HEK293 (cell line): ENCODE measurements at regions not wholly inside any gene's neighbourhood (a gene's known extent, or its start where the extent isn't known, plus 50 kb on each side); places are given as distances from the start of the nearest gene placed in this dataset.

Experiments
- FEZF1 ChIP-seq: fragments of 450-650 bp; formaldehyde crosslinking; IDR thresholded peaks from 2 replicates; pipeline ENCODE4 v1.5.1; 2016; ENCODE audit warnings: missing biosample characterization, missing genetic modification characterization
- HOXC10 ChIP-seq: sonication (generic); formaldehyde crosslinking; IDR thresholded peaks from 2 replicates; pipeline ENCODE4 v1.8.1; 2023; ENCODE audit warnings: mild to moderate bottlenecking, missing genetic modification reagents
- ZBTB7A ChIP-seq: fragments of 450-650 bp; formaldehyde crosslinking; IDR thresholded peaks from 2 replicates; pipeline ENCODE4 v1.5.1; 2016; ENCODE audit warnings: low read depth, missing biosample characterization, missing genetic modification characterization
- ZNF23 ChIP-seq: fragments of 450-650 bp; formaldehyde crosslinking; IDR thresholded peaks from 2 replicates; pipeline ENCODE4 v1.5.1; 2016; ENCODE audit warnings: missing biosample characterization, missing genetic modification characterization, borderline replicate concordance
- ZNF274 ChIP-seq, 2 experiments: fragments of 200-500 bp in 1 of 2; fragments of 450-650 bp in 1 of 2; sonication (Bioruptor generic) in 1 of 2; formaldehyde crosslinking in 1 of 2; IDR thresholded peaks; 2 replicates each; pipeline versions ENCODE4 v1.5.1 to v1.6.1; 2014 to 2016; ENCODE audit warnings: borderline replicate concordance in 1 of 2, inconsistent platforms in 1 of 2, low read length in 1 of 2, missing biosample characterization in 1 of 2, missing genetic modification characterization in 1 of 2
- TF ChIP-seq, protein P1 (sequence below): fragments of 450-650 bp; formaldehyde crosslinking; IDR thresholded peaks from 2 replicates; pipeline ENCODE4 v1.5.1; 2016; ENCODE audit warnings: missing biosample characterization, missing genetic modification characterization
- TF ChIP-seq, protein P2 (sequence below): fragments of 450-650 bp; formaldehyde crosslinking; IDR thresholded peaks from 2 replicates; pipeline ENCODE4 v1.5.1; 2016; ENCODE audit warnings: missing biosample characterization, missing genetic modification characterization
- TF ChIP-seq, protein P3 (sequence below): fragments of 450-650 bp; formaldehyde crosslinking; IDR thresholded peaks from 2 replicates; pipeline ENCODE4 v1.5.1; 2016; ENCODE audit warnings: missing biosample characterization, missing genetic modification characterization
- TF ChIP-seq, protein P4 (sequence below): fragments of 450-650 bp; formaldehyde crosslinking; IDR thresholded peaks from 2 replicates; pipeline ENCODE4 v1.5.1; 2016; ENCODE audit warnings: missing biosample characterization, missing genetic modification characterization
- TF ChIP-seq, protein P5 (sequence below): fragments of 450-650 bp; formaldehyde crosslinking; conservative IDR thresholded peaks from 2 replicates; pipeline ENCODE4 v1.5.1; 2016; ENCODE audit warnings: low read depth, missing biosample characterization, missing genetic modification characterization
- TF ChIP-seq, protein P6 (sequence below): fragments of 450-650 bp; formaldehyde crosslinking; IDR thresholded peaks from 2 replicates; pipeline ENCODE4 v1.5.1; 2016; ENCODE audit warnings: missing biosample characterization, missing genetic modification characterization, low read depth

DNA sequence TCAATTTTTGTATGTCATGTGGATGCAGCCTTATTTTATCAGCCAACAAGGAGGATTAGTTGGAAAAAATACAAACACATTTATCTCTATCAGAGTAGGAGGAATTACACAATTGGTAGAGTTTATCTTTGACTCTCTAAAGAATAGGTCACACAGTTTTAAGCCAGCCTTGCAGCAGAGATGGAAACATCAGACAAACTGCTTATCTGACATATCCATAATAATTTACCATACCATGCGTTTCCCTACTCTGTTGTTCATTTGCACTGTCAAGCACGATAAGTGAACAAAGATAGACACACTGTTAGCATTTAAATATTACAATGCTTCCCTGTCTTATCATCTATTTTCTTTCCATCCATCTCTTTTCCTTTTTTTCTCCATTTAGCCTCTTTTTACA lies 283.7 kb upstream of the SMIM30 start:
- TF ChIP-seq, protein P1, sequence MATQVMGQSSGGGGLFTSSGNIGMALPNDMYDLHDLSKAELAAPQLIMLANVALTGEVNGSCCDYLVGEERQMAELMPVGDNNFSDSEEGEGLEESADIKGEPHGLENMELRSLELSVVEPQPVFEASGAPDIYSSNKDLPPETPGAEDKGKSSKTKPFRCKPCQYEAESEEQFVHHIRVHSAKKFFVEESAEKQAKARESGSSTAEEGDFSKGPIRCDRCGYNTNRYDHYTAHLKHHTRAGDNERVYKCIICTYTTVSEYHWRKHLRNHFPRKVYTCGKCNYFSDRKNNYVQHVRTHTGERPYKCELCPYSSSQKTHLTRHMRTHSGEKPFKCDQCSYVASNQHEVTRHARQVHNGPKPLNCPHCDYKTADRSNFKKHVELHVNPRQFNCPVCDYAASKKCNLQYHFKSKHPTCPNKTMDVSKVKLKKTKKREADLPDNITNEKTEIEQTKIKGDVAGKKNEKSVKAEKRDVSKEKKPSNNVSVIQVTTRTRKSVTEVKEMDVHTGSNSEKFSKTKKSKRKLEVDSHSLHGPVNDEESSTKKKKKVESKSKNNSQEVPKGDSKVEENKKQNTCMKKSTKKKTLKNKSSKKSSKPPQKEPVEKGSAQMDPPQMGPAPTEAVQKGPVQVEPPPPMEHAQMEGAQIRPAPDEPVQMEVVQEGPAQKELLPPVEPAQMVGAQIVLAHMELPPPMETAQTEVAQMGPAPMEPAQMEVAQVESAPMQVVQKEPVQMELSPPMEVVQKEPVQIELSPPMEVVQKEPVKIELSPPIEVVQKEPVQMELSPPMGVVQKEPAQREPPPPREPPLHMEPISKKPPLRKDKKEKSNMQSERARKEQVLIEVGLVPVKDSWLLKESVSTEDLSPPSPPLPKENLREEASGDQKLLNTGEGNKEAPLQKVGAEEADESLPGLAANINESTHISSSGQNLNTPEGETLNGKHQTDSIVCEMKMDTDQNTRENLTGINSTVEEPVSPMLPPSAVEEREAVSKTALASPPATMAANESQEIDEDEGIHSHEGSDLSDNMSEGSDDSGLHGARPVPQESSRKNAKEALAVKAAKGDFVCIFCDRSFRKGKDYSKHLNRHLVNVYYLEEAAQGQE (tag by site-specific recombination) = no peak
- TF ChIP-seq, protein P2, sequence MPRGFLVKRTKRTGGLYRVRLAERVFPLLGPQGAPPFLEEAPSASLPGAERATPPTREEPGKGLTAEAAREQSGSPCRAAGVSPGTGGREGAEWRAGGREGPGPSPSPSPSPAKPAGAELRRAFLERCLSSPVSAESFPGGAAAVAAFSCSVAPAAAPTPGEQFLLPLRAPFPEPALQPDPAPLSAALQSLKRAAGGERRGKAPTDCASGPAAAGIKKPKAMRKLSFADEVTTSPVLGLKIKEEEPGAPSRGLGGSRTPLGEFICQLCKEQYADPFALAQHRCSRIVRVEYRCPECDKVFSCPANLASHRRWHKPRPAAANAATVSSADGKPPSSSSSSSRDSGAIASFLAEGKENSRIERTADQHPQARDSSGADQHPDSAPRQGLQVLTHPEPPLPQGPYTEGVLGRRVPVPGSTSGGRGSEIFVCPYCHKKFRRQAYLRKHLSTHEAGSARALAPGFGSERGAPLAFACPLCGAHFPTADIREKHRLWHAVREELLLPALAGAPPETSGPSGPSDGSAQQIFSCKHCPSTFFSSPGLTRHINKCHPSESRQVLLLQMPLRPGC (tag by site-specific recombination) = no peak
- TF ChIP-seq, protein P3, sequence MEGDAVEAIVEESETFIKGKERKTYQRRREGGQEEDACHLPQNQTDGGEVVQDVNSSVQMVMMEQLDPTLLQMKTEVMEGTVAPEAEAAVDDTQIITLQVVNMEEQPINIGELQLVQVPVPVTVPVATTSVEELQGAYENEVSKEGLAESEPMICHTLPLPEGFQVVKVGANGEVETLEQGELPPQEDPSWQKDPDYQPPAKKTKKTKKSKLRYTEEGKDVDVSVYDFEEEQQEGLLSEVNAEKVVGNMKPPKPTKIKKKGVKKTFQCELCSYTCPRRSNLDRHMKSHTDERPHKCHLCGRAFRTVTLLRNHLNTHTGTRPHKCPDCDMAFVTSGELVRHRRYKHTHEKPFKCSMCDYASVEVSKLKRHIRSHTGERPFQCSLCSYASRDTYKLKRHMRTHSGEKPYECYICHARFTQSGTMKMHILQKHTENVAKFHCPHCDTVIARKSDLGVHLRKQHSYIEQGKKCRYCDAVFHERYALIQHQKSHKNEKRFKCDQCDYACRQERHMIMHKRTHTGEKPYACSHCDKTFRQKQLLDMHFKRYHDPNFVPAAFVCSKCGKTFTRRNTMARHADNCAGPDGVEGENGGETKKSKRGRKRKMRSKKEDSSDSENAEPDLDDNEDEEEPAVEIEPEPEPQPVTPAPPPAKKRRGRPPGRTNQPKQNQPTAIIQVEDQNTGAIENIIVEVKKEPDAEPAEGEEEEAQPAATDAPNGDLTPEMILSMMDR = no peak
- no peak for TF ChIP-seq ZBTB7A (tag by site-specific recombination)
- no peak for TF ChIP-seq HOXC10
- TF ChIP-seq, protein P4, sequence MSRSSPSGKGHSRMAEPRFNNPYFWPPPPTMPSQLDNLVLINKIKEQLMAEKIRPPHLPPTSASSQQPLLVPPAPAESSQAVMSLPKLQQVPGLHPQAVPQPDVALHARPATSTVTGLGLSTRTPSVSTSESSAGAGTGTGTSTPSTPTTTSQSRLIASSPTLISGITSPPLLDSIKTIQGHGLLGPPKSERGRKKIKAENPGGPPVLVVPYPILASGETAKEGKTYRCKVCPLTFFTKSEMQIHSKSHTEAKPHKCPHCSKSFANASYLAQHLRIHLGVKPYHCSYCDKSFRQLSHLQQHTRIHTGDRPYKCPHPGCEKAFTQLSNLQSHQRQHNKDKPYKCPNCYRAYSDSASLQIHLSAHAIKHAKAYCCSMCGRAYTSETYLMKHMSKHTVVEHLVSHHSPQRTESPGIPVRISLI (tag by site-specific recombination) = no peak
- TF ChIP-seq, protein P5, sequence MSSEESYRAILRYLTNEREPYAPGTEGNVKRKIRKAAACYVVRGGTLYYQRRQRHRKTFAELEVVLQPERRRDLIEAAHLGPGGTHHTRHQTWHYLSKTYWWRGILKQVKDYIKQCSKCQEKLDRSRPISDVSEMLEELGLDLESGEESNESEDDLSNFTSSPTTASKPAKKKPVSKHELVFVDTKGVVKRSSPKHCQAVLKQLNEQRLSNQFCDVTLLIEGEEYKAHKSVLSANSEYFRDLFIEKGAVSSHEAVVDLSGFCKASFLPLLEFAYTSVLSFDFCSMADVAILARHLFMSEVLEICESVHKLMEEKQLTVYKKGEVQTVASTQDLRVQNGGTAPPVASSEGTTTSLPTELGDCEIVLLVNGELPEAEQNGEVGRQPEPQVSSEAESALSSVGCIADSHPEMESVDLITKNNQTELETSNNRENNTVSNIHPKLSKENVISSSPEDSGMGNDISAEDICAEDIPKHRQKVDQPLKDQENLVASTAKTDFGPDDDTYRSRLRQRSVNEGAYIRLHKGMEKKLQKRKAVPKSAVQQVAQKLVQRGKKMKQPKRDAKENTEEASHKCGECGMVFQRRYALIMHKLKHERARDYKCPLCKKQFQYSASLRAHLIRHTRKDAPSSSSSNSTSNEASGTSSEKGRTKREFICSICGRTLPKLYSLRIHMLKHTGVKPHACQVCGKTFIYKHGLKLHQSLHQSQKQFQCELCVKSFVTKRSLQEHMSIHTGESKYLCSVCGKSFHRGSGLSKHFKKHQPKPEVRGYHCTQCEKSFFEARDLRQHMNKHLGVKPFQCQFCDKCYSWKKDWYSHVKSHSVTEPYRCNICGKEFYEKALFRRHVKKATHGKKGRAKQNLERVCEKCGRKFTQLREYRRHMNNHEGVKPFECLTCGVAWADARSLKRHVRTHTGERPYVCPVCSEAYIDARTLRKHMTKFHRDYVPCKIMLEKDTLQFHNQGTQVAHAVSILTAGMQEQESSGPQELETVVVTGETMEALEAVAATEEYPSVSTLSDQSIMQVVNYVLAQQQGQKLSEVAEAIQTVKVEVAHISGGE = no peak
- TF ChIP-seq, protein P6, sequence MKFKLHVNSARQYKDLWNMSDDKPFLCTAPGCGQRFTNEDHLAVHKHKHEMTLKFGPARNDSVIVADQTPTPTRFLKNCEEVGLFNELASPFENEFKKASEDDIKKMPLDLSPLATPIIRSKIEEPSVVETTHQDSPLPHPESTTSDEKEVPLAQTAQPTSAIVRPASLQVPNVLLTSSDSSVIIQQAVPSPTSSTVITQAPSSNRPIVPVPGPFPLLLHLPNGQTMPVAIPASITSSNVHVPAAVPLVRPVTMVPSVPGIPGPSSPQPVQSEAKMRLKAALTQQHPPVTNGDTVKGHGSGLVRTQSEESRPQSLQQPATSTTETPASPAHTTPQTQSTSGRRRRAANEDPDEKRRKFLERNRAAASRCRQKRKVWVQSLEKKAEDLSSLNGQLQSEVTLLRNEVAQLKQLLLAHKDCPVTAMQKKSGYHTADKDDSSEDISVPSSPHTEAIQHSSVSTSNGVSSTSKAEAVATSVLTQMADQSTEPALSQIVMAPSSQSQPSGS (tag by site-specific recombination) = no peak
- no peak for TF ChIP-seq ZNF23 (tag by site-specific recombination)
- TF ChIP-seq ZNF274 (IDR thresholded peaks at IDR 0.05; ENCODE audit: low read length) = no peak
- TF ChIP-seq ZNF274 (tag by site-specific recombination; IDR thresholded peaks at IDR 0.05; ENCODE audit: borderline replicate concordance) = no peak
- TF ChIP-seq FEZF1 (tag by site-specific recombination) = no peak
